Right lobe of liver (tissue), 6 donors: ENCODE measurements at regions not wholly inside any gene's neighbourhood (a gene's known extent, or its start where the extent isn't known, plus 50 kb on each side); places are given as distances from the start of the nearest gene placed in this dataset.

ENCODE experiments used
- ATAC-seq, 4 donors: fragments of 200-7000 bp; cut with Tn5 transposase; one replicate each; pipeline ENCODE4 v1.9.1; 2020; ENCODE audit warnings: mild to moderate bottlenecking in 4 of 4, moderate library complexity in 4 of 4
- DNase-seq, 3 donors: peaks; one replicate each; pipeline ENCODE4 v3.0.0-alpha.2; 2020
- H3K27ac ChIP-seq, 3 donors: fragments of 200-600 bp; one replicate each; pipeline ENCODE4 v1.8.0; 2022
- H3K27me3 ChIP-seq, 2 donors: fragments of 200-600 bp; one replicate each; pipeline ENCODE4 v1.8.0; 2022
- H3K36me3 ChIP-seq, 4 donors: fragments of 200-600 bp; sonication (generic) in 1 of 4; one replicate each; pipeline versions ENCODE4 v1.5.1 to v1.8.0; 2017 to 2022; ENCODE audit warnings: control low read depth in 1 of 4
- H3K4me1 ChIP-seq, 4 donors: fragments of 200-600 bp; sonication (generic) in 1 of 4; one replicate each; pipeline versions ENCODE4 v1.5.1 to v1.8.0; 2017 to 2022; ENCODE audit warnings: control low read depth in 1 of 4
- H3K4me3 ChIP-seq, 3 donors: fragments of 200-600 bp; one replicate each; pipeline ENCODE4 v1.8.0; 2022
- H3K9me3 ChIP-seq, 4 donors: fragments of 200-600 bp; sonication (generic) in 1 of 4; one replicate each; pipeline versions ENCODE4 v1.5.1 to v1.8.0; 2017 to 2022; ENCODE audit warnings: control low read depth in 1 of 4
- CTCF ChIP-seq, 4 donors: fragments of 200-600 bp in 3 of 4; fragments of 450-650 bp in 1 of 4; IDR thresholded peaks; one replicate each; pipeline versions ENCODE4 v1.5.1 to v1.8.0; 2016 to 2022; ENCODE audit warnings: antibody characterized with exemption in 4 of 4, mild to moderate bottlenecking in 2 of 4
- POLR2A ChIP-seq: fragments of 450-650 bp; IDR thresholded peaks from one replicate; pipeline ENCODE4 v1.6.1; 2017; ENCODE audit warnings: antibody characterized with exemption, mild to moderate bottlenecking
- WGBS: methylation state at CpG from one replicate; pipeline ENCODE4 v1.1.6; 2018; ENCODE audit warnings: low coverage, low lambda C conversion rate; ENCODE audit not compliant: insufficient coverage; ENCODE audit errors: missing lambda C conversion rate; 5-methylcytosine and 5-hydroxymethylcytosine counted together
- intact Hi-C, 2 donors: fragments of 100-400 bp; cut with DNase I; formaldehyde crosslinking; loops; one replicate each; pipeline versions ENCODE4 v1.11.2 to v1.14.1; 2022
- donor health status: DM: no; HTN: yes; CAD: no.
- donor health status: DM: no; HTN: no; CAD: no.
- donor health status: DM: no; HTN: no; CAD: no.
- donor health status: DM: no; HTN: yes; CAD: no.
- donor health status: DM: no; HTN: yes; CAD: no.

GRCh38 chr4:158313566-158313965 lies 103.3 kb downstream of the TMEM144 start:
- DNase-seq (no peak), ATAC-seq (peak in 1 of 4 donors; percentile 20)
- H3K4me3 ChIP-seq: no peak overlapping the region
- no peaks in the 10 kb centered on the region for H3K4me1 ChIP-seq
- no peak overlapping the region for H3K27ac ChIP-seq
- peaks cover 0 to 3% (median 0%) of the 10 kb centered on the region in 4 donors for H3K9me3 ChIP-seq
- 83% methylated on average over 2 of the region's 5 CpGs for WGBS
- intact Hi-C loops: no loop called here
- H3K27me3 ChIP-seq: no peaks in the 10 kb centered on the region
- TF ChIP-seq POLR2A (no peak), CTCF (IDR thresholded peaks at IDR 0.05) (no peak)
- H3K36me3 ChIP-seq: no peaks in the 10 kb centered on the region

- intact Hi-C loops: no loop called here
- H3K27me3 ChIP-seq: no peaks in the 10 kb centered on the region
- TF ChIP-seq POLR2A (no peak), CTCF (IDR thresholded peaks at IDR 0.05) (no peak)
- 69% methylated on average over 5 of the region's 5 CpGs for WGBS
- peaks cover 0 to 1% (median 0%) of the 10 kb centered on the region in 4 donors for H3K9me3 ChIP-seq
- DNase-seq (no peak), ATAC-seq (no peak)
- no peaks in the 10 kb centered on the region for H3K4me1 ChIP-seq
- H3K27ac ChIP-seq: no peak overlapping the region
- H3K36me3 ChIP-seq: no peaks in the 10 kb centered on the region
- H3K4me3 ChIP-seq: no peak overlapping the region
Observed at GRCh38 chr4:158314756-158315487, 104.6 kb downstream of the TMEM144 start.

- ATAC-seq: no peak
- Histone ChIP-seq H3K27me3 (no peaks in the 10 kb centered on the region), H3K4me3 (no peak overlapping the region), H3K36me3 (no peaks in the 10 kb centered on the region), H3K9me3 (no peaks in the 10 kb centered on the region), H3K4me1 (no peaks in the 10 kb centered on the region), H3K27ac (no peak overlapping the region)
- 29% methylated on average over 2 of the region's 2 CpGs for WGBS
- no peak for DNase-seq
- intact Hi-C loops: no loop called here
- TF ChIP-seq POLR2A (no peak), CTCF (IDR thresholded peaks at IDR 0.05) (no peak)
Observed at GRCh38 chr4:158315706-158316105, 105.4 kb downstream of the TMEM144 start.

- TF ChIP-seq CTCF (IDR thresholded peaks at IDR 0.05) (no peak), POLR2A (no peak)
- ATAC-seq: no peak
- Histone ChIP-seq H3K27ac (no peak overlapping the region), H3K4me3 (no peak overlapping the region), H3K4me1 (no peaks in the 10 kb centered on the region), H3K36me3 (no peaks in the 10 kb centered on the region), H3K9me3 (no peaks in the 10 kb centered on the region), H3K27me3 (no peaks in the 10 kb centered on the region)
- intact Hi-C loops: no loop called here
- 80% methylated on average over 1 of the region's 1 CpG for WGBS
- DNase-seq: no peak
Observed at GRCh38 chr4:158316264-158316663, 106.0 kb downstream of the TMEM144 start.
